ENCODE measurements at regions not wholly inside any gene's neighbourhood (a gene's known extent, or its start where the extent isn't known, plus 50 kb on each side); places are given as distances from the start of the nearest gene placed in this dataset.

DNA sequence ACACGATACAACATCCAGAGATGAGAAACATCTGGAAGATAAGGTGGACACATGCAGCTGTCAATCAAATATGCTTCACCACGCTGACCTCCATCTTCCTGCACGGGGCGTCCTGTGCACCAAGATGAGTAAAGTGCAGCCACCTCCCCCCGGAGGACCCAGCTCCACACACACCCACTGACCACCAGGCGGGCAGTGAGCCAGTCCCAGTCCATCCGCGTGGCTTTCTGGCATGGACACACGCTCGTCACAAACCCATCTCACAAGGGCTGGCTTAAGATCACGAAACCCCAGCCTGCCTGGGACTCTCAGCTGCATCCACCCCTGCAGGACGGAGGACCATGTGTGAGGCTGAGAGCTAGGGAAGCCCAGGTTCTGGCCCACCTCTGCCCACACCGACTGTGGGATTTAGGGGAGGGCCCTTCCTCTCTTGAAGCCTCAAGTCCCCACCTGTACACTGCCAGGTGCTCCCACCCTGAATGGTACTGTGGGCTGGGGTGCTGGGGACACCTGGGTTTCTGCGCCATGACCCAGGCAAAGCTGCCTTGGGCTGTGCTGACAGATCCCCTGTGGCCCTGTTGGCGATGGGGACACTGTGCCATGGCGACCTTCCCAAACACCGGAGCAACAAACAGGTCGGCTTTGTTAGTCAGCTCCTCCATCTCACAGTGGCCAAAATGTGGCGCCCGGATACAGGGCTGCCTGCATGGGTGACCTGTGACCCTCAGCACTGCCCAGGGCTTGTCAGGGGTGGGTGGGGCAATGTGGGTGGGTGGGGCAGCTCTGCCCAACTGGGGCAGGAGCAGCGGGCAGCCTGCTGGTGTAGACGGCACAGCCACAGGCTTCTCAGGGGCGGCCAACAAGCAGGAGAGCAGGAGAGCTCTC lies 629.0 kb downstream of the TBC1D22A start:
- TF ChIP-seq ZNF433 (tag by site-specific recombination; IDR thresholded peaks at IDR 0.05; ENCODE audit: low read depth) (no peak), ZNF274 (IDR thresholded peaks at IDR 0.05; ENCODE audit: low read length) (no peak), ZNF274 (tag by site-specific recombination; IDR thresholded peaks at IDR 0.05; ENCODE audit: borderline replicate concordance) (no peak), ZNF184 (tag by site-specific recombination; IDR thresholded peaks at IDR 0.05) (no peak)
- TF ChIP-seq, protein P1, sequence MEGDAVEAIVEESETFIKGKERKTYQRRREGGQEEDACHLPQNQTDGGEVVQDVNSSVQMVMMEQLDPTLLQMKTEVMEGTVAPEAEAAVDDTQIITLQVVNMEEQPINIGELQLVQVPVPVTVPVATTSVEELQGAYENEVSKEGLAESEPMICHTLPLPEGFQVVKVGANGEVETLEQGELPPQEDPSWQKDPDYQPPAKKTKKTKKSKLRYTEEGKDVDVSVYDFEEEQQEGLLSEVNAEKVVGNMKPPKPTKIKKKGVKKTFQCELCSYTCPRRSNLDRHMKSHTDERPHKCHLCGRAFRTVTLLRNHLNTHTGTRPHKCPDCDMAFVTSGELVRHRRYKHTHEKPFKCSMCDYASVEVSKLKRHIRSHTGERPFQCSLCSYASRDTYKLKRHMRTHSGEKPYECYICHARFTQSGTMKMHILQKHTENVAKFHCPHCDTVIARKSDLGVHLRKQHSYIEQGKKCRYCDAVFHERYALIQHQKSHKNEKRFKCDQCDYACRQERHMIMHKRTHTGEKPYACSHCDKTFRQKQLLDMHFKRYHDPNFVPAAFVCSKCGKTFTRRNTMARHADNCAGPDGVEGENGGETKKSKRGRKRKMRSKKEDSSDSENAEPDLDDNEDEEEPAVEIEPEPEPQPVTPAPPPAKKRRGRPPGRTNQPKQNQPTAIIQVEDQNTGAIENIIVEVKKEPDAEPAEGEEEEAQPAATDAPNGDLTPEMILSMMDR (tag by site-specific recombination; IDR thresholded peaks at IDR 0.05), result no peak
- TF ChIP-seq, protein P2, sequence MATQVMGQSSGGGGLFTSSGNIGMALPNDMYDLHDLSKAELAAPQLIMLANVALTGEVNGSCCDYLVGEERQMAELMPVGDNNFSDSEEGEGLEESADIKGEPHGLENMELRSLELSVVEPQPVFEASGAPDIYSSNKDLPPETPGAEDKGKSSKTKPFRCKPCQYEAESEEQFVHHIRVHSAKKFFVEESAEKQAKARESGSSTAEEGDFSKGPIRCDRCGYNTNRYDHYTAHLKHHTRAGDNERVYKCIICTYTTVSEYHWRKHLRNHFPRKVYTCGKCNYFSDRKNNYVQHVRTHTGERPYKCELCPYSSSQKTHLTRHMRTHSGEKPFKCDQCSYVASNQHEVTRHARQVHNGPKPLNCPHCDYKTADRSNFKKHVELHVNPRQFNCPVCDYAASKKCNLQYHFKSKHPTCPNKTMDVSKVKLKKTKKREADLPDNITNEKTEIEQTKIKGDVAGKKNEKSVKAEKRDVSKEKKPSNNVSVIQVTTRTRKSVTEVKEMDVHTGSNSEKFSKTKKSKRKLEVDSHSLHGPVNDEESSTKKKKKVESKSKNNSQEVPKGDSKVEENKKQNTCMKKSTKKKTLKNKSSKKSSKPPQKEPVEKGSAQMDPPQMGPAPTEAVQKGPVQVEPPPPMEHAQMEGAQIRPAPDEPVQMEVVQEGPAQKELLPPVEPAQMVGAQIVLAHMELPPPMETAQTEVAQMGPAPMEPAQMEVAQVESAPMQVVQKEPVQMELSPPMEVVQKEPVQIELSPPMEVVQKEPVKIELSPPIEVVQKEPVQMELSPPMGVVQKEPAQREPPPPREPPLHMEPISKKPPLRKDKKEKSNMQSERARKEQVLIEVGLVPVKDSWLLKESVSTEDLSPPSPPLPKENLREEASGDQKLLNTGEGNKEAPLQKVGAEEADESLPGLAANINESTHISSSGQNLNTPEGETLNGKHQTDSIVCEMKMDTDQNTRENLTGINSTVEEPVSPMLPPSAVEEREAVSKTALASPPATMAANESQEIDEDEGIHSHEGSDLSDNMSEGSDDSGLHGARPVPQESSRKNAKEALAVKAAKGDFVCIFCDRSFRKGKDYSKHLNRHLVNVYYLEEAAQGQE (tag by site-specific recombination; IDR thresholded peaks at IDR 0.05), result no peak
